ENCODE measurements at regions not wholly inside any gene's neighbourhood (a gene's known extent, or its start where the extent isn't known, plus 50 kb on each side); places are given as distances from the start of the nearest gene placed in this dataset.
A peak's percentile ranks its signal among the peaks of the same experiment; 100 is the strongest.

- H3K4me1 Mint-ChIP-seq: peaks cover 14% of the 10 kb centered on the region
- peak overlapping the region; percentile 24 for H3K4me3 Mint-ChIP-seq
- no peaks in the 10 kb centered on the region for H3K9me3 Mint-ChIP-seq
- H3K27ac Mint-ChIP-seq: no peak overlapping the region
- DNase-seq: no peak
- peaks cover 92% of the 10 kb centered on the region for H3K27me3 Mint-ChIP-seq
- CTCF ChIA-PET: interaction anchor here (0.5 kb wide), 1 partner anchor 456 kb away, joined by 3 read pairs; no protein-coding TSS in a partner anchor
- no peaks in the 10 kb centered on the region for H3K36me3 Mint-ChIP-seq
Measured at GRCh38 chr2:120441744-120442471, 96.0 kb downstream of the INHBB start.

- H3K4me3 Mint-ChIP-seq: peak overlapping the region; percentile 36
- CTCF ChIA-PET: no interaction called here
- H3K27ac Mint-ChIP-seq: no peak overlapping the region
- peaks cover 86% of the 10 kb centered on the region for H3K27me3 Mint-ChIP-seq
- no peaks in the 10 kb centered on the region for H3K36me3 Mint-ChIP-seq
- H3K4me1 Mint-ChIP-seq: peaks cover 14% of the 10 kb centered on the region
- H3K9me3 Mint-ChIP-seq: no peaks in the 10 kb centered on the region
- DNase-seq: no peak
Measured at GRCh38 chr2:120442541-120442922, 96.6 kb downstream of the INHBB start.

GRCh38 chr2:120442923-120443571 lies 97.1 kb downstream of the INHBB start:
- Mint-ChIP-seq H3K36me3 (no peaks in the 10 kb centered on the region), H3K4me1 (peaks cover 14% of the 10 kb centered on the region), H3K9me3 (no peaks in the 10 kb centered on the region), H3K4me3 (peak overlapping the region; percentile 36), H3K27ac (no peak overlapping the region), H3K27me3 (peaks cover 84% of the 10 kb centered on the region)
- CTCF ChIA-PET: no interaction called here
- peak; percentile 64 for DNase-seq

GRCh38 chr2:120443946-120444345 lies 98.0 kb downstream of the INHBB start:
- DNase-seq: no peak
- CTCF ChIA-PET: no interaction called here
- no peaks in the 10 kb centered on the region for H3K9me3 Mint-ChIP-seq
- H3K4me1 Mint-ChIP-seq: peaks cover 14% of the 10 kb centered on the region
- peaks cover 78% of the 10 kb centered on the region for H3K27me3 Mint-ChIP-seq
- H3K36me3 Mint-ChIP-seq: no peaks in the 10 kb centered on the region
- no peak overlapping the region for H3K27ac Mint-ChIP-seq
- no peak overlapping the region for H3K4me3 Mint-ChIP-seq

GRCh38 chr2:120444691-120445240 lies 98.8 kb downstream of the INHBB start:
- H3K36me3 Mint-ChIP-seq: no peaks in the 10 kb centered on the region
- H3K4me1 Mint-ChIP-seq: peaks cover 14% of the 10 kb centered on the region
- DNase-seq: no peak
- no peak overlapping the region for H3K27ac Mint-ChIP-seq
- no peak overlapping the region for H3K4me3 Mint-ChIP-seq
- H3K9me3 Mint-ChIP-seq: no peaks in the 10 kb centered on the region
- peaks cover 72% of the 10 kb centered on the region for H3K27me3 Mint-ChIP-seq
- CTCF ChIA-PET: no interaction called here

- Mint-ChIP-seq H3K27me3 (peaks cover 64% of the 10 kb centered on the region), H3K36me3 (no peaks in the 10 kb centered on the region), H3K4me1 (peaks cover 14% of the 10 kb centered on the region), H3K27ac (no peak overlapping the region), H3K4me3 (no peak overlapping the region), H3K9me3 (no peaks in the 10 kb centered on the region)
- no peak for DNase-seq
- CTCF ChIA-PET: no interaction called here
Measured at GRCh38 chr2:120445449-120446143, 99.7 kb downstream of the INHBB start.

- Mint-ChIP-seq H3K36me3 (no peaks in the 10 kb centered on the region), H3K27me3 (peaks cover 59% of the 10 kb centered on the region), H3K4me1 (peaks cover 14% of the 10 kb centered on the region), H3K9me3 (no peaks in the 10 kb centered on the region), H3K4me3 (no peak overlapping the region), H3K27ac (no peak overlapping the region)
- CTCF ChIA-PET: no interaction called here
- DNase-seq: no peak
Measured at GRCh38 chr2:120446236-120447126, 100.5 kb downstream of the INHBB start.

- H3K36me3 Mint-ChIP-seq: no peaks in the 10 kb centered on the region
- peaks cover 57% of the 10 kb centered on the region for H3K27me3 Mint-ChIP-seq
- CTCF ChIA-PET: no interaction called here
- no peak for DNase-seq
- no peak overlapping the region for H3K27ac Mint-ChIP-seq
- H3K4me1 Mint-ChIP-seq: peaks cover 11% of the 10 kb centered on the region
- no peak overlapping the region for H3K4me3 Mint-ChIP-seq
- no peaks in the 10 kb centered on the region for H3K9me3 Mint-ChIP-seq
Measured at GRCh38 chr2:120447127-120447785, 101.3 kb downstream of the INHBB start.

GRCh38 chr2:120448436-120448835 lies 102.5 kb downstream of the INHBB start:
- CTCF ChIA-PET: no interaction called here
- Mint-ChIP-seq H3K4me3 (no peak overlapping the region), H3K36me3 (no peaks in the 10 kb centered on the region), H3K27ac (no peak overlapping the region), H3K27me3 (peaks cover 52% of the 10 kb centered on the region), H3K4me1 (peaks cover 2% of the 10 kb centered on the region), H3K9me3 (no peaks in the 10 kb centered on the region)
- no peak for DNase-seq

GRCh38 chr2:120448961-120449810 lies 103.2 kb downstream of the INHBB start:
- peaks cover 44% of the 10 kb centered on the region for H3K27me3 Mint-ChIP-seq
- no peak overlapping the region for H3K27ac Mint-ChIP-seq
- H3K36me3 Mint-ChIP-seq: no peaks in the 10 kb centered on the region
- H3K4me3 Mint-ChIP-seq: no peak overlapping the region
- H3K4me1 Mint-ChIP-seq: no peaks in the 10 kb centered on the region
- CTCF ChIA-PET: no interaction called here
- no peaks in the 10 kb centered on the region for H3K9me3 Mint-ChIP-seq
- DNase-seq: no peak

- no peak overlapping the region for H3K4me3 Mint-ChIP-seq
- no peaks in the 10 kb centered on the region for H3K36me3 Mint-ChIP-seq
- H3K27me3 Mint-ChIP-seq: peaks cover 33% of the 10 kb centered on the region
- no peaks in the 10 kb centered on the region for H3K4me1 Mint-ChIP-seq
- peak; percentile 15 for DNase-seq
- CTCF ChIA-PET: no interaction called here
- no peaks in the 10 kb centered on the region for H3K9me3 Mint-ChIP-seq
- H3K27ac Mint-ChIP-seq: no peak overlapping the region
Measured at GRCh38 chr2:120450196-120450820, 104.4 kb downstream of the INHBB start.

- DNase-seq: no peak
- H3K27ac Mint-ChIP-seq: no peak overlapping the region
- no peak overlapping the region for H3K4me3 Mint-ChIP-seq
- CTCF ChIA-PET: no interaction called here
- no peaks in the 10 kb centered on the region for H3K36me3 Mint-ChIP-seq
- peaks cover 28% of the 10 kb centered on the region for H3K27me3 Mint-ChIP-seq
- H3K4me1 Mint-ChIP-seq: no peaks in the 10 kb centered on the region
- H3K9me3 Mint-ChIP-seq: no peaks in the 10 kb centered on the region
Measured at GRCh38 chr2:120451334-120451733, 105.4 kb downstream of the INHBB start.
